ENCODE measurements at regions not wholly inside any gene's neighbourhood (a gene's known extent, or its start where the extent isn't known, plus 50 kb on each side); places are given as distances from the start of the nearest gene placed in this dataset.
"Not testable (repeated sequence)": the region's sequence is repeated elsewhere in the genome, so short reads cannot be mapped to it uniquely, and the experiment has no call there.

DNA sequence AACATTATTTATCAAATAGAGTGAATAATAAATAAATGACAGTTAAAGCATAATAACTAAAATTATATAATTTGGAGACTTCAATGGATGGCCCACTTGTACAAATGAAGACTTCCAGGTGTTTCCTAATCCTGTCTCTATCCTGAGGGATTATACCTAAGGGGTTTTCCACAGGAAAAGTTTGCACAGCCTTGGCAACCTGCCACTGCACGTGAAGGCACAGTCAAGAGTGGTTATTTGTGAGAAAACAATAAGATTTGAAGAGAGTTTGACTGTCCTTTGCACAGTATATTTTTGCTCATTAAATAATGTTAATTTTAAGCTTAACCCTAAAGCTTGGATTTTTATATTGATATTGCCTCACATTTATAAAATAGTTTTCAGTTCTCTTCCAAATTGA is 178.2 kb upstream of the POMZP3 start:
- not testable (repeated sequence) for TF ChIP-seq POLR2AphosphoS5 (IDR thresholded peaks at IDR 0.05; ENCODE audit: insufficient read depth in 1 of 2, low read depth in 1 of 2); POLR2A (IDR thresholded peaks at IDR 0.05)
- TF ChIP-seq, protein P1, sequence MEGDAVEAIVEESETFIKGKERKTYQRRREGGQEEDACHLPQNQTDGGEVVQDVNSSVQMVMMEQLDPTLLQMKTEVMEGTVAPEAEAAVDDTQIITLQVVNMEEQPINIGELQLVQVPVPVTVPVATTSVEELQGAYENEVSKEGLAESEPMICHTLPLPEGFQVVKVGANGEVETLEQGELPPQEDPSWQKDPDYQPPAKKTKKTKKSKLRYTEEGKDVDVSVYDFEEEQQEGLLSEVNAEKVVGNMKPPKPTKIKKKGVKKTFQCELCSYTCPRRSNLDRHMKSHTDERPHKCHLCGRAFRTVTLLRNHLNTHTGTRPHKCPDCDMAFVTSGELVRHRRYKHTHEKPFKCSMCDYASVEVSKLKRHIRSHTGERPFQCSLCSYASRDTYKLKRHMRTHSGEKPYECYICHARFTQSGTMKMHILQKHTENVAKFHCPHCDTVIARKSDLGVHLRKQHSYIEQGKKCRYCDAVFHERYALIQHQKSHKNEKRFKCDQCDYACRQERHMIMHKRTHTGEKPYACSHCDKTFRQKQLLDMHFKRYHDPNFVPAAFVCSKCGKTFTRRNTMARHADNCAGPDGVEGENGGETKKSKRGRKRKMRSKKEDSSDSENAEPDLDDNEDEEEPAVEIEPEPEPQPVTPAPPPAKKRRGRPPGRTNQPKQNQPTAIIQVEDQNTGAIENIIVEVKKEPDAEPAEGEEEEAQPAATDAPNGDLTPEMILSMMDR (IDR thresholded peaks at IDR 0.05), result not testable (repeated sequence)
